Keratinocyte (primary cell): ENCODE measurements at regions not wholly inside any gene's neighbourhood (a gene's known extent, or its start where the extent isn't known, plus 50 kb on each side); places are given as distances from the start of the nearest gene placed in this dataset.

ENCODE experiments used
- DNase-seq: peaks from one replicate; pipeline ENCODE4 v3.0.0-alpha.2; 2011; ENCODE audit warnings: low read depth, missing footprints, low spot score
- FAIRE-seq: peaks from 2 replicates; lab custom pipeline; 2011; peaks lifted over from hg19 to GRCh38; lab: Jason Lieb, UNC
- H2AFZ ChIP-seq: 2 replicates; pipeline ENCODE4 v1.6.0; 2012; ENCODE audit warnings: low read length, control low read depth, inconsistent platforms; ENCODE audit not compliant: control insufficient read depth
- H3K27ac ChIP-seq: 2 replicates; pipeline ENCODE4 v1.5.1; 2011; ENCODE audit warnings: low read length; ENCODE audit not compliant: control insufficient read depth, insufficient read depth
- H3K27me3 ChIP-seq: 3 replicates; pipeline ENCODE4 v1.6.0; 2011; ENCODE audit warnings: low read length; ENCODE audit not compliant: control insufficient read depth, insufficient read depth; ENCODE audit errors: extremely low read depth
- H3K36me3 ChIP-seq, 2 experiments: 2 replicates in 1 of 2; 3 replicates in 1 of 2; pipeline ENCODE4 v1.5.1; 2011; ENCODE audit warnings: low read length in 2 of 2, mild to moderate bottlenecking in 1 of 2; ENCODE audit not compliant: control insufficient read depth in 2 of 2, insufficient read depth in 2 of 2; ENCODE audit errors: extremely low read depth in 1 of 2
- H3K4me1 ChIP-seq: 3 replicates; pipeline ENCODE4 v1.5.1; 2011; ENCODE audit warnings: low read length; ENCODE audit not compliant: control insufficient read depth, insufficient read depth; ENCODE audit errors: extremely low read depth
- H3K4me2 ChIP-seq: 3 replicates; pipeline ENCODE4 v1.6.0; 2011; ENCODE audit warnings: low read depth, low read length; ENCODE audit not compliant: control insufficient read depth, insufficient read depth; ENCODE audit errors: extremely low read depth
- H3K4me3 ChIP-seq, 3 experiments: fragments of 200-600 bp in 1 of 3; sonication (generic) in 1 of 3; 2 replicates in 2 of 3; 3 replicates in 1 of 3; pipeline ENCODE4 v1.5.1; 2011 to 2016; ENCODE audit warnings: low read length in 3 of 3, mild to moderate bottlenecking in 3 of 3, control low read depth in 2 of 3, inconsistent platforms in 1 of 3, low read depth in 1 of 3, mixed read lengths in 1 of 3, mixed run types in 1 of 3, moderate library complexity in 1 of 3; ENCODE audit not compliant: control insufficient read depth in 2 of 3, insufficient read depth in 2 of 3; ENCODE audit errors: extremely low read depth in 1 of 3
- H3K79me2 ChIP-seq: 2 replicates; pipeline ENCODE4 v1.6.0; 2012; ENCODE audit warnings: low read length; ENCODE audit not compliant: control insufficient read depth, insufficient read depth
- H3K9ac ChIP-seq: 3 replicates; pipeline ENCODE4 v1.6.0; 2011; ENCODE audit warnings: low read length; ENCODE audit not compliant: control insufficient read depth, insufficient read depth; ENCODE audit errors: extremely low read depth
- H3K9me1 ChIP-seq: 3 replicates; pipeline ENCODE4 v1.6.0; 2011; ENCODE audit warnings: low read length; ENCODE audit not compliant: control insufficient read depth, insufficient read depth; ENCODE audit errors: extremely low read depth
- H3K9me3 ChIP-seq: 2 replicates; pipeline ENCODE4 v1.5.1; 2012; ENCODE audit warnings: low read depth, low read length; ENCODE audit not compliant: control insufficient read depth
- H4K20me1 ChIP-seq: 3 replicates; pipeline ENCODE4 v1.6.0; 2011; ENCODE audit warnings: low read length; ENCODE audit not compliant: control insufficient read depth, insufficient read depth; ENCODE audit errors: extremely low read depth
- EZH2 ChIP-seq: IDR thresholded peaks from one replicate; pipeline ENCODE4 v1.6.1; 2012; ENCODE audit warnings: inconsistent platforms, mild to moderate bottlenecking, low read length, moderate library complexity
- dilution Hi-C: fragments of 300-500 bp; cut with MboI; formaldehyde crosslinking; loops from one replicate; pipeline ENCODE4 v1.7.0; 2020; ENCODE audit warnings: low sequenced_read_pairs; ENCODE audit not compliant: extremely low pct_ligation_motif_present
- TF ChIP-seq, protein P1 (sequence below), 3 experiments: IDR thresholded peaks in 1 of 3; conservative IDR thresholded peaks in 1 of 3; optimal IDR thresholded peaks in 1 of 3; 2 replicates in 2 of 3; 3 replicates in 1 of 3; pipeline versions ENCODE3 to v1.5.1; 2011; ENCODE audit warnings: low read length in 3 of 3, mild to moderate bottlenecking in 3 of 3, moderate library complexity in 2 of 3, control low read depth in 1 of 3, inconsistent platforms in 1 of 3; ENCODE audit not compliant: insufficient read depth in 2 of 3; ENCODE audit errors: extremely low read depth in 1 of 3

DNA sequence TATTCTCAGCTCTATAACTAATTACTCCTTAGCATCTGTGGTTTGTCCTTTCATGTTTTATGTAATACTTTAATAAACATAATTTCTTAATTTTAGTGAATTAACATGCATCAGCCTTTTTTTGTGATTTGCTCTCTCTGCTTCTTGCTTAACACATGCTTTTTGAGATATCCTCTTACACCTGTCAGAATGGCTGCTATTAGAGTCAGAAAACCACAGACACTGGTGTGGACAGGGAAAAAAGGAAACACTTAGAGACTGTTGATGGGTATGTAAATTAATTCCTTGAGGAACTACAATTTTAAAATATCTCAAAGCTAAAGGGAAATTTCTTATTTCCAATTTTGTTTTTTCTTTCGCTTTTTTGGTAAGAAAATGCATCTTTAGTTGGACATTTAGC, 549.0 kb downstream of the ZNF804A start:
- DNase-seq (no peak), FAIRE-seq (no peak)
- Histone ChIP-seq H3K9me3 (no peaks in the 10 kb centered on the region), H3K4me1 (no peaks in the 10 kb centered on the region), H3K4me3 (no peak overlapping the region), H3K9me1 (no peaks in the 10 kb centered on the region), H3K9ac (no peak overlapping the region), H3K27me3 (no peaks in the 10 kb centered on the region), H3K27ac (no peak overlapping the region), H2AFZ (no peak overlapping the region), H3K79me2 (no peaks in the 10 kb centered on the region), H3K4me2 (no peak overlapping the region), H4K20me1 (no peaks in the 10 kb centered on the region), H3K36me3 (no peaks in the 10 kb centered on the region)
- TF ChIP-seq, protein P1, sequence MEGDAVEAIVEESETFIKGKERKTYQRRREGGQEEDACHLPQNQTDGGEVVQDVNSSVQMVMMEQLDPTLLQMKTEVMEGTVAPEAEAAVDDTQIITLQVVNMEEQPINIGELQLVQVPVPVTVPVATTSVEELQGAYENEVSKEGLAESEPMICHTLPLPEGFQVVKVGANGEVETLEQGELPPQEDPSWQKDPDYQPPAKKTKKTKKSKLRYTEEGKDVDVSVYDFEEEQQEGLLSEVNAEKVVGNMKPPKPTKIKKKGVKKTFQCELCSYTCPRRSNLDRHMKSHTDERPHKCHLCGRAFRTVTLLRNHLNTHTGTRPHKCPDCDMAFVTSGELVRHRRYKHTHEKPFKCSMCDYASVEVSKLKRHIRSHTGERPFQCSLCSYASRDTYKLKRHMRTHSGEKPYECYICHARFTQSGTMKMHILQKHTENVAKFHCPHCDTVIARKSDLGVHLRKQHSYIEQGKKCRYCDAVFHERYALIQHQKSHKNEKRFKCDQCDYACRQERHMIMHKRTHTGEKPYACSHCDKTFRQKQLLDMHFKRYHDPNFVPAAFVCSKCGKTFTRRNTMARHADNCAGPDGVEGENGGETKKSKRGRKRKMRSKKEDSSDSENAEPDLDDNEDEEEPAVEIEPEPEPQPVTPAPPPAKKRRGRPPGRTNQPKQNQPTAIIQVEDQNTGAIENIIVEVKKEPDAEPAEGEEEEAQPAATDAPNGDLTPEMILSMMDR (optimal IDR thresholded peaks at IDR 0.05 in 1 of 3, IDR thresholded peaks at IDR 0.05 in 1 of 3, conservative IDR thresholded peaks at IDR 0.05 in 1 of 3; ENCODE audit: extremely low read depth in 1 of 3, insufficient read depth in 2 of 3, low read length in 3 of 3), result no peak
- TF ChIP-seq EZH2, result no peak
- dilution Hi-C loops, result no loop called here

DNA sequence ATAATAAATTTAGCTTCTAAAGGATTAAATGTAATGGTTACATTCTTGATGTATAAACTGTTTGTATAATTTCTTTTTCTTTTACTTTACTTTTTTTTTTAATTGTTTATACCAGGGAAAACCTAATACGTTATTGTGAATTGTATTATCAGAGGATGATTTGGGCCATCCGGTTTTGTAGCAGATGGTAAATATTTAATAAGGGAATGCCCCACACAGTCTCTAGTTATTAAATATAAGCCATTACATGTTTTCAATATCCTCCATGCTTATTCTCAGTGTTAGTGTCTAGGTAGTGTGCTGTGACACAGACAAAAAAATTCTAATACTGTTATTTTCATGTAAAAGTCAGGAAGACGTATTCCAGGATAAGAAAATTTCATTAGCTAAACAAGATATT, 553.9 kb downstream of the ZNF804A start:
- dilution Hi-C loops, result no loop called here
- Histone ChIP-seq H3K36me3 (no peaks in the 10 kb centered on the region), H3K79me2 (no peaks in the 10 kb centered on the region), H3K9ac (no peak overlapping the region), H3K27me3 (no peaks in the 10 kb centered on the region), H3K9me3 (no peaks in the 10 kb centered on the region), H4K20me1 (no peaks in the 10 kb centered on the region), H3K4me1 (no peaks in the 10 kb centered on the region), H2AFZ (no peak overlapping the region), H3K9me1 (no peaks in the 10 kb centered on the region), H3K27ac (no peak overlapping the region), H3K4me2 (no peak overlapping the region), H3K4me3 (no peak overlapping the region)
- FAIRE-seq, result no peak
- DNase-seq, result no peak
- TF ChIP-seq, protein P1 (optimal IDR thresholded peaks at IDR 0.05 in 1 of 3, IDR thresholded peaks at IDR 0.05 in 1 of 3, conservative IDR thresholded peaks at IDR 0.05 in 1 of 3; ENCODE audit: extremely low read depth in 1 of 3, insufficient read depth in 2 of 3, low read length in 3 of 3), result no peak
- TF ChIP-seq EZH2, result no peak
